GM12878 (cell line): ENCODE measurements at regions not wholly inside any gene's neighbourhood (a gene's known extent, or its start where the extent isn't known, plus 50 kb on each side); places are given as distances from the start of the nearest gene placed in this dataset.

Experiments
- ATF7 ChIP-seq: fragments of 450-650 bp; IDR thresholded peaks from 2 replicates; pipeline ENCODE4 v1.6.1; 2016; ENCODE audit warnings: low read depth, mild to moderate bottlenecking
- CREB1 ChIP-seq: IDR thresholded peaks from 2 replicates; pipeline ENCODE4 v1.6.1; 2012; ENCODE audit warnings: low read depth, mild to moderate bottlenecking, inconsistent platforms
- ETV6 ChIP-seq, 2 experiments: fragments of 450-650 bp in 1 of 2; IDR thresholded peaks in 1 of 2; conservative IDR thresholded peaks in 1 of 2; 2 replicates each; pipeline ENCODE4 v1.6.1; 2014; ENCODE audit warnings: antibody characterized with exemption in 1 of 2, borderline replicate concordance in 1 of 2, low read depth in 1 of 2, mild to moderate bottlenecking in 1 of 2, moderate library complexity in 1 of 2
- MAX ChIP-seq: IDR thresholded peaks from 2 replicates; pipeline ENCODE4 v1.6.1; 2012; ENCODE audit warnings: low read depth, low read length, improper control_type of control experiment
- ZBTB40 ChIP-seq: fragments of 450-650 bp; IDR thresholded peaks from 2 replicates; pipeline ENCODE4 v1.6.1; 2016; ENCODE audit warnings: mild to moderate bottlenecking, moderate library complexity, borderline replicate concordance
- ZNF687 ChIP-seq: fragments of 450-650 bp; IDR thresholded peaks from 2 replicates; pipeline ENCODE4 v1.6.1; 2017; ENCODE audit warnings: mild to moderate bottlenecking, moderate library complexity

- TF ChIP-seq ATF7 (no peak), CREB1 (no peak), MAX (no peak), ZBTB40 (no peak), ZNF687 (no peak), ETV6 (conservative IDR thresholded peaks at IDR 0.05 in 1 of 2, IDR thresholded peaks at IDR 0.05 in 1 of 2; ENCODE audit: borderline replicate concordance in 1 of 2, low read depth in 1 of 2) (no peak)
Measured at GRCh38 chr3:116969646-116970045, 260.1 kb downstream of the TUSC7 start (continued).
